ENCODE measurements at regions not wholly inside any gene's neighbourhood (a gene's known extent, or its start where the extent isn't known, plus 50 kb on each side); places are given as distances from the start of the nearest gene placed in this dataset.

DNA sequence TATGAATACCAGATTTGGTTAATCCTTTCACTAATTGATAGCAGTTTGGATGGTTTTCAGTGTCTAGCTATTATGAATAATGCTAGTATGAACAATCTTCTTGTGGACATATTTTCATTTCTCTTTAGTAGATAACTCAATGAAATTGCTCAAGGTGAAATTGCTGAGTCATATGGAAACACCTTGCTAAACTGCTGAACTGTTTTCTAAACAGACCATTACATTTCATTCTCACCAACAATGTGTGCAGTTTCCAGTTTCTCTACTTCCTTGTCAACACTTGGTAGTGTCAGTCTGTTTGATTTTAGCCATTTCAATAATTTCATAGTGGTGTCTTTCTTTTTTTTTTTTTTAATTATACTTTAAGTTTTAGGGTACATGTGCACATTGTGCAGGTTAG lies 250.0 kb downstream of the HRH4 start:
- intact Hi-C loops (cut with micrococcal nuclease), result no loop called here
- ATAC-seq, result no peak
- no peak for DNase-seq

DNA sequence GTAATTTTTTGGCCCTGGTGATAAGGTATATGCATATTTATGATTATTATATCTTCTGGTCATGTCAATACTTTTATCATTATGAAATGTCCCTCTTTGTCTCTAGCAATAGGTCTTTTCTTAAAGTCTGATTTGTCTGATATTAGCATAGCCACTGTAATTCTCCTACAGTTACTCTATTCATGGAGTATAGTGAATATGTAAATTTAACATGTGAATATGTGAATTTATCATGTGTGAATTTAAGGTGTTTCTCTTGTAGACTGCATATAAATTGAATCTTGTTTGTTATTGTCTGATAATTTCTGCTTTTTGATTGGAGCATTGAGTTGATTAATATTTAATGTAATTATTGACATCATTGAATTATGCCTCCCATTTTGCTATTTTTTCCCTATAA lies 259.4 kb downstream of the HRH4 start:
- no peak for DNase-seq
- intact Hi-C loops (cut with micrococcal nuclease), result loop anchor here (10.0 kb wide), 1 partner anchor 235 kb away; no protein-coding TSS in a partner anchor
- ATAC-seq, result no peak

DNA sequence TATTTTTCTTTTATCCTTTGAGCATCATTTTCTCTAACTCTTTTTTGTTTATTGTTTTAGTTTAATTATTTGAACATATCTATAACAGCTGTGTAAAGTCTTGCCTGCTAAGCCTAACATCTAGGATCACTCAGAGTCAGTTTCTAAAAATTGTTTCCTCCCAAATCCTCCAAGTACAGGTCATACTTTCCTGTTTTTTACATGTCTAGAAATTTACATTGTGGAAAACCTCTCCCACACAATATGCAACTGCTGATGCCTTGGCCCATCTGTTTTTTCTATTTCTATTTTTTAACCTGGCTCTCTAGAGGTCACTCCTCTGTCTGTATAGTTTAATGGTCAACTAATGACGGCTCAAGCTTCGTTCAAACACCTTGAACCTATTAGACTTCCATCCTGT lies 261.0 kb downstream of the HRH4 start:
- ATAC-seq (no peak), DNase-seq (no peak)
- intact Hi-C loops (cut with micrococcal nuclease), result loop anchor here (10.0 kb wide), 1 partner anchor 237 kb away; no protein-coding TSS in a partner anchor

- intact Hi-C loops (cut with micrococcal nuclease), result loop anchor here (5.0 to 10.0 kb wide), 2 partner anchors 124 to 241 kb away; no protein-coding TSS in a partner anchor
- ATAC-seq (no peak), DNase-seq (no peak)
Measured at GRCh38 chr18:24725644-24726415, 265.4 kb downstream of the HRH4 start.

GRCh38 chr18:24726727-24727492 lies 266.5 kb downstream of the HRH4 start:
- peak; percentile 77 for ATAC-seq
- DNase-seq, result peak; percentile 41
- intact Hi-C loops (cut with micrococcal nuclease), result loop anchor here (5.0 to 10.0 kb wide), 2 partner anchors 125 to 242 kb away; no protein-coding TSS in a partner anchor

DNA sequence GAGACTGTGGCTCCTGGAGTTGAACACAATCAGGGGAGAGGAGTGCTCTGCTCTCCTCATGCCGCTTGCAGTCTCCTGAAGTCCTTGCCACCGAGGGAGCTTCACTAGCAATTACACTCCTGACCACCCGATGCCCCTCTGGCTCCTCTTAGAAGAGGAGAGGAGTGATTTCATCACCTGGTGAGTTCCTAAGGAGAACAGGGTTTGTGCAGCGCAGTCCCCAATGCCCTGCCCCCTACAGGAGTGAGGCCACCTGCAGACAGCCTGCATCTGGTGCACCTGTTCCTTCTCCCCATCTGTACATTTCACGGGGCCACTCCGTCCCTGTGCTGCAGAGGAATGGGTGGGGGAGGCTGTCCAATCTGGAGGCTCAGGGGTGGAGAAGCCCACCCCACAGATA lies 267.2 kb downstream of the HRH4 start:
- no peak for DNase-seq
- intact Hi-C loops (cut with micrococcal nuclease), result loop anchor here (5.0 to 10.0 kb wide), 2 partner anchors 125 to 243 kb away; no protein-coding TSS in a partner anchor
- ATAC-seq, result no peak

GRCh38 chr18:24731158-24731557 lies 270.7 kb downstream of the HRH4 start:
- intact Hi-C loops (cut with micrococcal nuclease), result no loop called here
- ATAC-seq, result no peak

GRCh38 chr18:24731981-24732380 lies 271.5 kb downstream of the HRH4 start:
- no peak for ATAC-seq
- DNase-seq, result no peak
- intact Hi-C loops (cut with micrococcal nuclease), result no loop called here

More at GRCh38 chr18:24731158-24731557, 270.7 kb downstream of the HRH4 start:
- DNase-seq, result no peak

- ATAC-seq (no peak), DNase-seq (no peak)
Measured at GRCh38 chr18:24734058-24734457, 273.6 kb downstream of the HRH4 start.

GRCh38 chr18:24735624-24736231 lies 275.3 kb downstream of the HRH4 start:
- intact Hi-C loops (cut with micrococcal nuclease), result no loop called here
- DNase-seq, result no peak
- ATAC-seq, result no peak

More at GRCh38 chr18:24734058-24734457, 273.6 kb downstream of the HRH4 start:
- intact Hi-C loops (cut with micrococcal nuclease), result no loop called here

- intact Hi-C loops (cut with micrococcal nuclease), result no loop called here
- DNase-seq, result no peak
- no peak for ATAC-seq
Measured at GRCh38 chr18:24736662-24737330, 276.4 kb downstream of the HRH4 start.

DNA sequence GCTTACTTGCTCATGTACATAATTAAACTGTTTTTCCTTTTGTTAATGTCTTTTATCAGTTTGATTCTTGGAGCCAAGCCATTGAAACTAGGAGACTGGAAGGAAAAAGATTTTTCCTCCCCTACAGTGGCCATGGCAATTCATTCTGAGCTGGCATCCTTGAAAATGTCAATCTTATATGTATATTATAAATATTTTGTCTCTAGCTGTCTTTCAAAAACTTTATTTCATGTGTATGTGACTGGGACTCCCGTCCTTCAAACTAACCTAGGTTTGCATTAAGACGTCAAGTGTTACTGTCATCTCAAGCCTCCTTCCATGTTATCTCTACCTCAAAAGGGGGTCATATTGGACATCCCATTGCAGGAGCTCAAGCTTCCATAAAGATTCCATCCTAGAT lies 280.4 kb downstream of the HRH4 start:
- intact Hi-C loops (cut with micrococcal nuclease), result no loop called here
- DNase-seq, result no peak
- ATAC-seq, result no peak

DNA sequence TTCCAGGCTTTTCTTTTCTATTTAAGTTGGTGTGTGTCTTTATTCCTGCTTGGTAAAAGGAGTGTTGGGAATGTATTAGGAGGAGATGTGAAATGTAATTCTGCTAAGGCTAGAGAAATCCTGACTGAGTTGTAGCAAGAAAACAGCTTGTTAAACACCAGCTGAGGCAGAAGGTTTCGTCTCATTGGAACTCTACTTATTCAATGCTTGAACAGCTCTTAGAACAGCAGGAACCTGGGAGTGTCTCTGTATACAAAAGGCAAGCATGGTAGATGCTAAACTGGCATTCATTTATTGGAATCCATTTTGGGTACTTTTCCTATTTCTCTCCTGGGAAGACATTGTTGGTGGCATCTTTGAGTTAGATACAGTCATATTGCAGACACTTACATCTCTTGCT lies 280.9 kb downstream of the HRH4 start:
- intact Hi-C loops (cut with micrococcal nuclease), result no loop called here
- ATAC-seq, result no peak
- DNase-seq, result no peak

- intact Hi-C loops (cut with micrococcal nuclease), result no loop called here
- DNase-seq (no peak), ATAC-seq (no peak)
Measured at GRCh38 chr18:24741965-24742724, 281.7 kb downstream of the HRH4 start.

GRCh38 chr18:24754583-24755253 lies 294.3 kb downstream of the HRH4 start:
- intact Hi-C loops (cut with micrococcal nuclease), result no loop called here
- DNase-seq (no peak), ATAC-seq (no peak)

DNA sequence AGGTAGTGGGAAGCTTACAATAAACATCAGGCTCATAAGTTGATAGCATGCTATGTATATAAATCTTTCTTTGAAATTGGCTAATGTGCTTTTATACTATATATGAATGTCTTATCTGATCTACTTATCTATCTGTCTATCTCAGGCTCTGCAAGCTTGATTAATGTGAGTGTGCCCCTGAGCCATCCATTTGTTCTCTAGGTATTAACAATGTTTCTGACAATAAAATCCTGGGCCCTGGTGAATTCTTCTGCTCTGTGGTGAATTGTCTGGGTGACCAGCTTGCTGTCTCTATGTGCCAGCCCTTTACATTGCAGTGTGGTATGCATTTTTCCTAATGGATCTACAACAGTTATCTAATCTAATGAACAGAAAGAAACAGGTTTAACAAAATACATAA lies 295.9 kb downstream of the HRH4 start:
- ATAC-seq (no peak), DNase-seq (no peak)
- intact Hi-C loops (cut with micrococcal nuclease), result no loop called here

GRCh38 chr18:24757134-24757533 lies 296.7 kb downstream of the HRH4 start:
- ATAC-seq, result no peak
- DNase-seq, result no peak
- intact Hi-C loops (cut with micrococcal nuclease), result no loop called here

- no peak for ATAC-seq
Measured at GRCh38 chr18:24761765-24762164, 301.3 kb downstream of the HRH4 start.

More at GRCh38 chr18:24761765-24762164, 301.3 kb downstream of the HRH4 start:
- intact Hi-C loops (cut with micrococcal nuclease), result no loop called here
- no peak for DNase-seq

Measured in left ventricle myocardium superior (tissue), 1 donor.